Chondrocyte (in vitro differentiated cells): ENCODE measurements at regions not wholly inside any gene's neighbourhood (a gene's known extent, or its start where the extent isn't known, plus 50 kb on each side); places are given as distances from the start of the nearest gene placed in this dataset.

Source experiments
- DNase-seq: peaks from one replicate; pipeline ENCODE4 v3.0.0; 2021; ENCODE audit warnings: mixed read lengths, low spot score
- H3K27ac Mint-ChIP-seq: one replicate; pipeline ENCODE4 v1.8.0; 2021; ENCODE audit warnings: mild to moderate bottlenecking, moderate library complexity, mixed read lengths; ENCODE audit not compliant: unreplicated experiment
- H3K27me3 Mint-ChIP-seq: 2 replicates; pipeline ENCODE4 v1.8.0; 2021; ENCODE audit warnings: low read depth, mixed read lengths
- H3K36me3 Mint-ChIP-seq: 2 replicates; pipeline ENCODE4 v1.8.0; 2021; ENCODE audit warnings: low read depth, mixed read lengths
- H3K4me1 Mint-ChIP-seq: 2 replicates; pipeline ENCODE4 v1.8.0; 2021; ENCODE audit warnings: low read depth, mild to moderate bottlenecking, mixed read lengths
- H3K4me3 Mint-ChIP-seq: one replicate; pipeline ENCODE4 v1.8.0; 2021; ENCODE audit warnings: mild to moderate bottlenecking, moderate library complexity, mixed read lengths; ENCODE audit not compliant: unreplicated experiment
- H3K9me3 Mint-ChIP-seq: 2 replicates; pipeline ENCODE4 v1.8.0; 2021; ENCODE audit warnings: low read depth, mixed read lengths
- TF ChIP-seq, protein P1 (sequence below): fragments of 200-600 bp; sonication (generic); IDR thresholded peaks from 2 replicates; pipeline ENCODE4 v1.5.0; 2021; ENCODE audit warnings: antibody characterized with exemption, mild to moderate bottlenecking, moderate library complexity

DNA sequence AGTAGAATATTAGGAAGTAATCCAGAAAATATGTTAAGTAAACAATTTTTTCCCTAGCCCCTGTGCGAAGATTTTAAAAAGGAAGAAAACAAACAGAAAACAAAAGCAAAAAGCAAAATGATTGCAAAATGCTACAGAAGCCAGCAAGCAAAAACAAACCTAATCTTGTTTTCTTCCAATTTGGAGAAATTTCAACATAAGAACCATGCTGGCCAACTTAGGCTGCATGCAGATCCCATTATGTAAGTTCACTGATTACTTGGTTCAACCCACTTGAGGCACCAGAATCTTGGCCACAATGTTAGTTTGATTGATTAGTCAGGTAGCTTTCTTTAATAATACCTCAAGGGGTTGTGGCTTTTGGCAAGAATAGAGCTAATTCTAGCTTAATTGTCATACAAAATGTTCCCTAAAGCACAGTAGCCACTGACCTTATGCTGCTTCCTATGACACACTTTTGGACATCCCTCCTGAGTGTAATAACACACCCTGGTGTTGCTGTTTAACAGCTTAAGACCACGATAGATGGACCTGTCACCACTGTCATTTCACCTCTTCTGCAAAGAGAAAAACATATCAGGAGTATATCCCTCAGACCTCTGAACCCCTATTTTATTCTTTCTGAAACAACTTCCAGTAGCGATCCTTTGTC lies 2342.1 kb downstream of the PCDH7 start:
- TF ChIP-seq, protein P1, sequence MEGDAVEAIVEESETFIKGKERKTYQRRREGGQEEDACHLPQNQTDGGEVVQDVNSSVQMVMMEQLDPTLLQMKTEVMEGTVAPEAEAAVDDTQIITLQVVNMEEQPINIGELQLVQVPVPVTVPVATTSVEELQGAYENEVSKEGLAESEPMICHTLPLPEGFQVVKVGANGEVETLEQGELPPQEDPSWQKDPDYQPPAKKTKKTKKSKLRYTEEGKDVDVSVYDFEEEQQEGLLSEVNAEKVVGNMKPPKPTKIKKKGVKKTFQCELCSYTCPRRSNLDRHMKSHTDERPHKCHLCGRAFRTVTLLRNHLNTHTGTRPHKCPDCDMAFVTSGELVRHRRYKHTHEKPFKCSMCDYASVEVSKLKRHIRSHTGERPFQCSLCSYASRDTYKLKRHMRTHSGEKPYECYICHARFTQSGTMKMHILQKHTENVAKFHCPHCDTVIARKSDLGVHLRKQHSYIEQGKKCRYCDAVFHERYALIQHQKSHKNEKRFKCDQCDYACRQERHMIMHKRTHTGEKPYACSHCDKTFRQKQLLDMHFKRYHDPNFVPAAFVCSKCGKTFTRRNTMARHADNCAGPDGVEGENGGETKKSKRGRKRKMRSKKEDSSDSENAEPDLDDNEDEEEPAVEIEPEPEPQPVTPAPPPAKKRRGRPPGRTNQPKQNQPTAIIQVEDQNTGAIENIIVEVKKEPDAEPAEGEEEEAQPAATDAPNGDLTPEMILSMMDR: no peak
- H3K9me3 Mint-ChIP-seq: no peaks in the 10 kb centered on the region
- DNase-seq: no peak
- no peaks in the 10 kb centered on the region for H3K36me3 Mint-ChIP-seq
- no peak overlapping the region for H3K27ac Mint-ChIP-seq
- peaks cover 41% of the 10 kb centered on the region for H3K4me1 Mint-ChIP-seq
- H3K4me3 Mint-ChIP-seq: no peak overlapping the region
- H3K27me3 Mint-ChIP-seq: no peaks in the 10 kb centered on the region

DNA sequence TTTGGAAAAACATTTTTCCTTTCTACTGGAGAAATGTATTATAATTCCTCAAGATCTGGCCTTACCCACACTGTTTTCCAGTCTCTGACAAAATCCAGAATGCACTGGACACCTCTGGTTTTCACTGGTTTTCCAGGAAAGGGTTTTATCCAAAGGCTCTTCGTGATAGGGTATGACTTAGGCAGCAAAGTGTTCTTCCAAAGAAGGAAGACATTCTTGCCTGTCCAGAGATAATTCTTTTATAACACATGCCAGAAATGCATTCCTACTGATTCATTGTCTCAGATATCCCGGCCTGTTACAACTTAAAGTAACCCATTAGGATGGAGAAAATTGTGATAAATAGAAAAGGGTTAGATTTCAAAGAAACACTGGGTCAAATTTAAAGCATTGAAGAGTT lies 2343.1 kb downstream of the PCDH7 start:
- no peaks in the 10 kb centered on the region for H3K9me3 Mint-ChIP-seq
- H3K4me1 Mint-ChIP-seq: peaks cover 49% of the 10 kb centered on the region
- no peak for DNase-seq
- H3K27me3 Mint-ChIP-seq: no peaks in the 10 kb centered on the region
- no peak overlapping the region for H3K4me3 Mint-ChIP-seq
- H3K27ac Mint-ChIP-seq: peak overlapping the region; percentile 30
- no peaks in the 10 kb centered on the region for H3K36me3 Mint-ChIP-seq
- TF ChIP-seq, protein P1: no peak

DNA sequence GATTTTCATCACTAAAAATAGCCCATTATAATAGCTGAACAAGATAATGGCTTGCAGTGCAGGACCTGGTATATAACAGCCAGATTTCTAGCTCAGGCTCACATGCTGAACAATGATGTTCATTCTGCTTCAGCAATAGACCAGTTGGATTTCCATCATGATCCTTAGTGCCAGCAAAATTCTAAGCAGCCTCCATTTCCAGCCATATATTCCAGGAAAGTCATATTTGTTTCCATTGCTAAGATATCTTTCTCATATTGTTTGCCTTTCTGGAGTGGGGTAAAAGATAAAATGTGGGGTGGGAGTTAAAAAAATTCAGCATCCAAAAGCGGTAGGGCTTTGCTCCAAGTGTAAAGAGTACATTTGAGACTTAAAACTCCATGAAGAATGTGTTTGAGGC lies 2344.1 kb downstream of the PCDH7 start:
- Mint-ChIP-seq H3K4me3 (no peak overlapping the region), H3K4me1 (peaks cover 49% of the 10 kb centered on the region), H3K9me3 (peaks cover 4% of the 10 kb centered on the region), H3K36me3 (peaks cover 2% of the 10 kb centered on the region), H3K27ac (no peak overlapping the region), H3K27me3 (no peaks in the 10 kb centered on the region)
- no peak for DNase-seq
- TF ChIP-seq, protein P1: no peak

DNA sequence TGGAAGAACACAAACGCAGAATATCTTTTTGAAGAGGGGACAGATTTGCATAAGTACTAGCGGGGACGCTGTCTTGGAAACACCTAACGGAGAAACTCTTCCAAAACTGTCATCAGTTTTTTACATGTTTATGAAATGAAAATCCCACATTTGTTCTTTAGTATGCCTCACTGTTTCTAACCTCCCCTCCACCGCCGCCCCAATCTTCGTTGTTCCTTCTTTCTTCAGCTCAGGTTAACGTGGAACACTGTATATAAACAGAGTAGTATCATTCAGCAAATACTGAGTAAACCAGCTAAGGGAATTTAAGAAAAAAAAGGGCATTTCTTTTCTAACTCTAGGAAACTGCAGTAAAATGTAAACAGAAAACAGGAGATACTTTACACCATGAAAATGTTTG lies 2345.6 kb downstream of the PCDH7 start:
- no peak for DNase-seq
- Mint-ChIP-seq H3K27ac (no peak overlapping the region), H3K4me3 (no peak overlapping the region), H3K27me3 (no peaks in the 10 kb centered on the region), H3K4me1 (peaks cover 50% of the 10 kb centered on the region), H3K9me3 (peaks cover 14% of the 10 kb centered on the region), H3K36me3 (peaks cover 3% of the 10 kb centered on the region)
- TF ChIP-seq, protein P1: no peak

DNA sequence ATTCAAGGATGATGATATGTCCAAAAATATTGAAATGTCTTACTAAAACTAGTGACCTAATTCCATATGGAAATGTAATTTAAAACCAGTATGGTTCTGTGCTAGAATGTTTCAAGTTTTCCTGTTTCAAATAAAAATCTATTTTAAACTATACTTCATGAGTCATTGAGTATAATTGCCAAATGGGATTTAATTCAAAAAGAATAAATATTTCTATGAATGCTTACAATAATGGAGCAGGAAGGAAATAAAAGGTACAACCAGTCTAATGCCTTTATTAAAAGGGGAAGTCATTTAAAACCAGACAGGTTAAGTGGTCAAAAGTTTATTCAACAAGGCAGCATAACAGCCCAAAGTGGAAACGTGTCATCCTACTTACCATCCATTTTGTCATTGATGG lies 2347.1 kb downstream of the PCDH7 start:
- no peak for DNase-seq
- peaks cover 3% of the 10 kb centered on the region for H3K36me3 Mint-ChIP-seq
- peak overlapping the region; percentile 47 for H3K27ac Mint-ChIP-seq
- H3K27me3 Mint-ChIP-seq: no peaks in the 10 kb centered on the region
- peaks cover 59% of the 10 kb centered on the region for H3K4me1 Mint-ChIP-seq
- H3K9me3 Mint-ChIP-seq: peaks cover 14% of the 10 kb centered on the region
- no peak overlapping the region for H3K4me3 Mint-ChIP-seq
- TF ChIP-seq, protein P1: no peak
